D721Med (cell line): ENCODE measurements at regions not wholly inside any gene's neighbourhood (a gene's known extent, or its start where the extent isn't known, plus 50 kb on each side); places are given as distances from the start of the nearest gene placed in this dataset.
"Not testable (repeated sequence)": the region's sequence is repeated elsewhere in the genome, so short reads cannot be mapped to it uniquely, and the experiment has no call there.

Source experiments
- DNase-seq: peaks from one replicate; pipeline ENCODE4 v3.0.0; 2011; ENCODE audit warnings: low spot score; ENCODE audit not compliant: insufficient read length
- FAIRE-seq: peaks from 2 replicates; lab custom pipeline; 2011; peaks lifted over from hg19 to GRCh38; lab: Jason Lieb, UNC
- TF ChIP-seq, protein P1 (sequence below): IDR thresholded peaks from 2 replicates; pipeline ENCODE4 v1.5.1; 2012; ENCODE audit warnings: mild to moderate bottlenecking, control low read depth; ENCODE audit not compliant: insufficient read depth; ENCODE audit errors: missing control alignments

DNA sequence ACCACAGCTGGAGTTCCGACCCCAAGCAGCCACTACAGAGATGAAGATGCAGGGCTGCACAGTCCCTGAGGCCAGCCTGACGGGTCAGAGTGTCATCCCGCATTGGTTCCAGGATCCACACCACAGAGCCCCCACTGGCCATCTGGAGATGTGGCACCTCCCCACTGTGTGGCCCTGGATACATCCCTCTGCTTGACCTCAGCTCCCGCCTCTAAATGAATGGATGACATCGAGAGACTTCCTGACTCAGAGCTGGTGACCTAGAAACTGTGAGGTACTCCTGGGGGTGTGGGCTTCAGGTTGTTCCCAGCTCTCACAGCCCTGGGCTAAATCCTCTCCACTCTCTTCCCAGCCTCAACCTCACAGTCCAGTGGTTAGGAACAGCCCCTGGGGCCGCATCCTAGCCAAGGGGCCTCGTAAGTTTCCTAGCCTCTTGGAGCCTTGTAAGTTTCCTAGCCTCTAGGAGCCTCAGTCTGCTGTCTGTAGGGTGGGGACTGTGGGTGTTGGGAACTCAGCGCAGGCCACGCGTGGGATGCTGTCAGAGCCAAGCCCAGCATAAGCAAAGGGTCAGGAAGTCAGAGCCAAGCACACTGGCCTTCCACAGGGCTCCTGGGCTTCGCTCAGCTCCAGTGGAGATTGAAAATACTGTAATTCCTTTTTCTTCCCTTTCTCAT is 87.5 kb upstream of the RUNX3 start:
- DNase-seq = no peak
- TF ChIP-seq, protein P1, sequence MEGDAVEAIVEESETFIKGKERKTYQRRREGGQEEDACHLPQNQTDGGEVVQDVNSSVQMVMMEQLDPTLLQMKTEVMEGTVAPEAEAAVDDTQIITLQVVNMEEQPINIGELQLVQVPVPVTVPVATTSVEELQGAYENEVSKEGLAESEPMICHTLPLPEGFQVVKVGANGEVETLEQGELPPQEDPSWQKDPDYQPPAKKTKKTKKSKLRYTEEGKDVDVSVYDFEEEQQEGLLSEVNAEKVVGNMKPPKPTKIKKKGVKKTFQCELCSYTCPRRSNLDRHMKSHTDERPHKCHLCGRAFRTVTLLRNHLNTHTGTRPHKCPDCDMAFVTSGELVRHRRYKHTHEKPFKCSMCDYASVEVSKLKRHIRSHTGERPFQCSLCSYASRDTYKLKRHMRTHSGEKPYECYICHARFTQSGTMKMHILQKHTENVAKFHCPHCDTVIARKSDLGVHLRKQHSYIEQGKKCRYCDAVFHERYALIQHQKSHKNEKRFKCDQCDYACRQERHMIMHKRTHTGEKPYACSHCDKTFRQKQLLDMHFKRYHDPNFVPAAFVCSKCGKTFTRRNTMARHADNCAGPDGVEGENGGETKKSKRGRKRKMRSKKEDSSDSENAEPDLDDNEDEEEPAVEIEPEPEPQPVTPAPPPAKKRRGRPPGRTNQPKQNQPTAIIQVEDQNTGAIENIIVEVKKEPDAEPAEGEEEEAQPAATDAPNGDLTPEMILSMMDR = no peak
- FAIRE-seq = no peak

DNA sequence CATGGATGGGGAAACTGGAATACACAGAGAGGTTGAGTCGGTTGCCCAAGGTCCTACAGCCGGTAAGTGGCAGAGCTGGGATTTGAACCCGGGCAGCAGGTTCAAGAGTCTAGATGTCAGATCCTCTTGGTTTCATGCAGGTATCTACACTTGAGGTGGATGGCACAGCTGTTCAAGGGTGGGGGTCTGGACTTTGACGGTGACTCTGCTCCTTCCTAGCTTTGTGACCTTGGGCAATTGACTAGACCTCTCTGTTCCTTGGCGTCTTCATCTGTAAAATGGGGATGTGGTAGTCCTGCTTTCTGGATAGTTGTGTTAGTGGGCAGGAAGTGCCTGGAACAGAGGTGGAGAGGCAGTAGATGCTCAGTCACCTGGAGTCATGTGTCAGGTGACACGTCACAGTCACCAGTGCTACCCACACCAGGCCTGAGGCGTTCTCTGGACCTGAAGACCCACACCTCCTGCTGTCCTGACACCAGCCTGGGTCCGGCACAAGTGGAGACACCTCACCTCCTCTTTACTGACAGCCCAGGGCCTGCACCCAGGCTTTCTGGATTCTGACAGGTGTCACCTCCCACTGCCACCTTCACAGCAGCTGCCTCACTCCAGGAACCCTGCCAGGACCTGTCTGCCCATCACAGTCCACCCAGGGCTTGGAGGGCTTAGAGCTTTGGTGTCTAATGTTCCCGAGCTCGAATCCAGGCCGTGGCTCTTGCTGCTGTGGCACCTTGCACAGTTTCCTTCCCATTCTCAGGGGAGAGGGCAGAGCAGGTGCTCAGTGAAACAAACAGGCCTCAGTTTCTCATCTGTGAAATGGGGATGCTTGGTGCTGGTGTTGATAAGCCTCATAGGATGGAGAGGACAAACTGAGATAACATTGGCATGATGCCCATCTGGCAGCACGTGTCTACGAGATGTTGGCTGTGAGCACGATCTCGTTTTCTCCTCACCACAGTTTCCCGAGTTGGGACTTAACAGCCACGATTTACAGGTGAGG is 83.2 kb upstream of the RUNX3 start:
- no peak for FAIRE-seq
- DNase-seq = no peak
- TF ChIP-seq, protein P1 = no peak

DNA sequence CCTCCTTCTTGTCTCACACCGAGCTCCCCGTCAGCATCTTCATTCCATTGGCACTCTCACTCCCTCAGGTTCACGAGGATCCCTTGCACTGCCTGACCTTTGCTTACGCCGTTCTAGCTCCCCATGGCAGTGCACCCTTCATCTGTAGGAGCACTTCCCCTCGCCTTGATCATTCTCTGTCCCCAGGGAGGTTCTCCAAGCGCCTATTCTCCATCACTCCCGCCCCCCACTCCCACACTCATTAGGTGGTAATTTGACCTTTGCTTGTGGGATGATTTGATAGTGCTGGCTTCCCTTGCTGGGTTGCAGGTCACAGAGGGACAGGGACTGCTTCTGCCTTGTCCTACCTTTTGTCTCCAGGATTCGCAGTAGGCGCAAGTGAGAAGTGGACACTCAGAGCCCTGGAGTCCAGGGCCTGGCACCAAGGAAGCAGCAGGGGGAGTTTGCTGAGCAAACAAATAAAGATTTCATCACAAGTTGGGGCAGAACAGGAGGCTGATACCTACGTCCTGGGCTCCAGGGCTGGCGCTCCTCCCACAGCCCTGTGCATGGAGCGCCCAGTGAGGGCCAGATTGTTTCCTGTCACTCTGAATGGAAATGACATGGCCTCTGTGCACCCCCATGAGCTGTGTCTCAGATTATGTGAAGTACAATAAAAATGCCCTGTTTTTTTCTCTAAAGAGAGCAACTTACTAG is 82.0 kb upstream of the RUNX3 start:
- DNase-seq = no peak
- FAIRE-seq = no peak
- TF ChIP-seq, protein P1 = no peak

DNA sequence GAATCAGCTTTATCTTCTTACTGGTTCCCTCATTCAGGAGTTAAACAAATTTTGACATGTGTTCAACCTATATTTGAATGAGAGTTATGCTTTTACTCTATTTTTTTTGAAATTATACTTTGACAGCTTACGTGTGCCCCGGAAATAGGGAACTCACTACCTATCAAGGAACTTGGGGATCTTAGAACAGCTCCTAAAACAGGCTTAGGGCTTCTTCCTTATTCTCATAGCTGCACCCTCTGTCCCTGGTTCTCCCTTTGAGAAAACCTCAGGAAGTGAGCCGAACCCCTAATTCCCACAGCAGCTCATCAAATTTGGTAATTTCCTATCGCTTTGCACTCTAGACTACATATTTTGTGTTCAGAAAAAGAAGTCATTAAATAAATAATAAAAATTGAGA is 81.2 kb upstream of the RUNX3 start:
- no peak for FAIRE-seq
- no peak for DNase-seq
- TF ChIP-seq, protein P1 = no peak

DNA sequence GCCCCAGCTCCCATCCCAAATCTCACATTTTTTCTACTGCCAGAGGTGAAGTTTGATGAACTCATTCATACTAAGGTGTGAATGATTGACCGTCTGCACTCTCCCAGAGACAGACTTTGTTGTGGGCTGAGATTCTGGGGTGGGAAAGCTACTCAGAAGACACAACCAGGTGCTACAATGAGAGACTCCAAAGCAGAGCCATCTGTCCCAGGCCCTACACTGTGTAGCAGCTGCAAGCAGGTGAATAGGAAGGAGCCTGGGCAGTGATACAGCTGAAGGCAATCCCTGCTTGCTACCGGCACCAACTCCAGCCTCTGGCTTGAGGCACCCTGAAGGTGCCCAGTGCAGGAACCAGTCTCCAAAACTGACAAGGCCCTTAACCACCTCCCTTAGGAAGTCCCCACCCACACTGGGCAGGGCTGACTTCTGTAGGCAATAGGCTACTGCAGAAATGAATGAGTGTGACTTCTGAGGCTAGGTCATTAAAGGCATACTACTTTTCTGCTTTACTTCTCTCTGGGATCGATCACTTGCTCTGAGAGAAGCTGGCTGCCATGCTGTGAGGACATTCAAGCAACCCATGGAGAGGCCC is 79.7 kb upstream of the RUNX3 start:
- TF ChIP-seq, protein P1 = no peak
- FAIRE-seq = no peak
- DNase-seq = no peak

DNA sequence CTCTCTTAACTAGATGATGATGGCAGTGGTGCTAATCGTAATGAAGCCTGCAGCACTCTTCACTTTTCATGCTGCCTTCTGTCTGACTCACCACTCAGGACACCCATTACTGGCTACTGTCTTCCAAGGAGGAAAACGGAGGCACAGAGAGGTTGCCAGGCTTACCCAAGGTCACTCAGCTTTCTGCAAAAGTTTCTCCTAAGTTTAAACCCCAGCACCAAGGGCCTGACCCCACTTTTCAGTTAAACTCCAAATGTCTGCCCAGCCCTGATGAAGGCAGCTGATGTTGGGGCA is 78.1 kb upstream of the RUNX3 start:
- no peak for FAIRE-seq
- DNase-seq = no peak
- TF ChIP-seq, protein P1 = no peak

DNA sequence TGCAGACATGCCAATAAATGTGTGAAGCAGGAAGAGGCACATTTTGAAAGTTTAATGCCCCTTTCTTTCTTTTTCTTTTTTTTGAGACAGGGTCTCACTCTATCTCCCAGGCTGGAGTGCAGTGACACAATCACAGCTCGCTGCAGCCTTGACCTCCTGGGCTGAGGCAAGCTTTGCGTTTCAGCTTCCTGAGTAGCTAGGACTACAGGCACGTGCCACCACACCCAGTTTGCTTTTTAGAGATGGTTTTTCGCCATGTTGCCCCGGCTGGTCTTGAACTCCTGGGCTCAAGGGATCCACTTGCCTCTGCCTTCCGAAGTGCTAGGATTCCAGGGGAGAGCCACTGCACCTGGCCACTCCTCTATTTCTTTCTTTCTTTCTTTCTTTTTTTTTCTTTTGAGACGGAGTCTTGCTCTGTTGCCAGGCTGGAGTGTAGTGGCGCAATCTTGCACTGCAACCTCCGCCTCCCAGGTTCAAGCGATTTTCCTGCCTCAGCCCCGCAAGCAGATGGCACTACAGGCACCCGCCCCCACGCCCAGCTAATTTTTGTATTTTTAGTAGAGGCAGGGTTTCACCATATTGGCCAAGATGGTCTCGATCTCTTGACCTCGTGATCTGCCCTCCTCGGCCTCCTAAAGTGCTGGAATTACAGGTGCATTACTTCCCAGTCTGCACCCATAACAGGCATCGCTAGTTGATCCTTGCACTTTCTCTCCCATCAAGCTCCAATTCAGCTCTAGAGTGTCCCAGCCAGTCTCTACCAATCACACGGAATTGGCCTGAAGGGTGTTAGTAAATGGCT is 77.5 kb upstream of the RUNX3 start:
- not testable (repeated sequence) for DNase-seq, FAIRE-seq
